ENCODE measurements at regions not wholly inside any gene's neighbourhood (a gene's known extent, or its start where the extent isn't known, plus 50 kb on each side); places are given as distances from the start of the nearest gene placed in this dataset.

DNA sequence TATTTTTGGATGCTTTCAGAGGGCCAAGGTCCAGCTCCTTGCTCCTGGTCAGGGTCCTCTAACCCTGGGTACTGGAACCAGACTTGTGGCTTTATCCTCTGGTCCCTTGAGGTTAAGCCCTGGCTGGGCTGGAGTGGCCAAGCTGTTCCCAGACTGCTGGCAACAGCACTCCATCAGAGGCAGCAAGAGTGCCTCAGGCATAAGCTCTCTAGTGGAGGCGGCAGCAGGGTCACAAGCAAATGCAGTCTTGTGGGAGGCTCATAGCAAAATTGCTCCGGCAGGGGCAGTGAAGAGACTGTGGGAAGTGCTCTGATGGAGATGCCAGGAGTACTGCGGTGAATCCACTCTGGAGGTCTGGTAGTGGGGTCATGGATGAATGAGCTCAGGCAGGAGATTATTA lies 128.9 kb upstream of the OTOS start:
- Histone ChIP-seq H3K4me1 (ENCODE audit: control insufficient read depth, insufficient read depth, low read length) (no peaks in the 10 kb centered on the region), H3K9me3 (replicated peaks; ENCODE audit: low read length) (peaks cover 8% of the 10 kb centered on the region), H3K4me3 (ENCODE audit: low read length) (no peak overlapping the region), H3K4me2 (ENCODE audit: low read length) (no peak overlapping the region), H3K36me3 (ENCODE audit: insufficient read depth, low read length) (no peaks in the 10 kb centered on the region), H3K9ac (ENCODE audit: low read depth, low read length) (no peak overlapping the region), H3K27me3 (ENCODE audit: control insufficient read depth, insufficient read depth, low read length) (peaks cover 58% of the 10 kb centered on the region)

DNA sequence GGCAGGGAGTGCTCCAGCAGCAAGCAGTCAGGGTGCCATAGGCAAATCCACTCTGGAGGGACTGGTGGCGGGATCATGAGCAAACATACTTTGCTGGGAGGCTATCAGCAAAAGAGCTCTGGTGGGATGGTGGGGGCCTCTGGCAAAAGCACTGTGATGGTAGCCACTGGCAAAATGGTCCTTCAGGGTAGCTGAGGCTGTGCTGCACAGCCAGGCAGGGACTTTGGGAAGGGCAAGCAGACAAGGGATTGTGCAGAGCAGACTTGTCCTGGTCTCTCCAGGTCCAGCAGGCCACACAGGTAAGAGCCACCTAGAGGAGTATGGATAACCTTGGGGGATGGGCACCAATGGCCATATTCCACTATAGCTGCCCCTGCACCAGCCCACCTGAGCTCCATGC lies 129.4 kb upstream of the OTOS start:
- Histone ChIP-seq H3K9me3 (replicated peaks; ENCODE audit: low read length) (peaks cover 8% of the 10 kb centered on the region), H3K4me2 (ENCODE audit: low read length) (no peak overlapping the region), H3K4me1 (ENCODE audit: control insufficient read depth, insufficient read depth, low read length) (no peaks in the 10 kb centered on the region), H3K27me3 (ENCODE audit: control insufficient read depth, insufficient read depth, low read length) (peaks cover 58% of the 10 kb centered on the region), H3K36me3 (ENCODE audit: insufficient read depth, low read length) (no peaks in the 10 kb centered on the region), H3K4me3 (ENCODE audit: low read length) (no peak overlapping the region), H3K9ac (ENCODE audit: low read depth, low read length) (no peak overlapping the region)

GRCh38 chr2:240271716-240272341 lies 131.4 kb upstream of the OTOS start:
- Histone ChIP-seq H3K9me3 (replicated peaks; ENCODE audit: low read length) (peaks cover 8% of the 10 kb centered on the region), H3K36me3 (ENCODE audit: insufficient read depth, low read length) (no peaks in the 10 kb centered on the region), H3K27me3 (ENCODE audit: control insufficient read depth, insufficient read depth, low read length) (peaks cover 52% of the 10 kb centered on the region), H3K4me1 (ENCODE audit: control insufficient read depth, insufficient read depth, low read length) (peaks cover 1% of the 10 kb centered on the region), H3K9ac (ENCODE audit: low read depth, low read length) (no peak overlapping the region), H3K4me3 (ENCODE audit: low read length) (no peak overlapping the region), H3K4me2 (ENCODE audit: low read length) (no peak overlapping the region)

DNA sequence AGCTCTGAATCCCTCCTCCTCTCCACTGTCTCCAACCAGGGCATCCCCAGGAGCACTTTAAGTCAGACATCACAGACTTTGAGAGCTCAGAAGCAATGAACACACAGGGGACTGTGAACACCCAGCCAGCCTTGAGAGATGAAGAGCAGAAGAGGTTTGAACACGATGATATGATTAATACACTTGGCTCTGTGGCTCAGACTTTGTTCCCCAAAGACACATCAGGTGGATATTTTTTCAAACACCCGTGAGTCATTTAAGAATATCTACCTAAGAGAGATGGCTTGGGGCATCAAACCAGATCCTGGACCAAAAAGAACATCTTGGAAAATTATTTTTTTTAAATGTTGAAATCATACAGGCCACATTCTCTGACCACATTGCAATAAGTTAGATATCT lies 134.9 kb upstream of the OTOS start:
- Histone ChIP-seq H3K36me3 (ENCODE audit: insufficient read depth, low read length) (no peaks in the 10 kb centered on the region), H3K4me3 (ENCODE audit: low read length) (no peak overlapping the region), H3K4me1 (ENCODE audit: control insufficient read depth, insufficient read depth, low read length) (peaks cover 23% of the 10 kb centered on the region), H3K27me3 (ENCODE audit: control insufficient read depth, insufficient read depth, low read length) (peaks cover 25% of the 10 kb centered on the region), H3K9me3 (replicated peaks; ENCODE audit: low read length) (peaks cover 8% of the 10 kb centered on the region), H3K4me2 (ENCODE audit: low read length) (no peak overlapping the region), H3K9ac (ENCODE audit: low read depth, low read length) (no peak overlapping the region)

GRCh38 chr2:240277073-240277806 lies 136.8 kb upstream of the OTOS start:
- no peaks in the 10 kb centered on the region for H3K36me3 ChIP-seq (ENCODE audit: insufficient read depth, low read length)
- peaks cover 23% of the 10 kb centered on the region for H3K4me1 ChIP-seq (ENCODE audit: control insufficient read depth, insufficient read depth, low read length)
- H3K4me3 ChIP-seq (ENCODE audit: low read length): no peak overlapping the region
- peaks cover 23% of the 10 kb centered on the region for H3K27me3 ChIP-seq (ENCODE audit: control insufficient read depth, insufficient read depth, low read length)
- no peak overlapping the region for H3K9ac ChIP-seq (ENCODE audit: low read depth, low read length)
- H3K4me2 ChIP-seq (ENCODE audit: low read length): no peak overlapping the region
- peaks cover 2% of the 10 kb centered on the region for H3K9me3 ChIP-seq (replicated peaks; ENCODE audit: low read length)

GRCh38 chr2:240277807-240278522 lies 137.5 kb upstream of the OTOS start:
- Histone ChIP-seq H3K4me1 (ENCODE audit: control insufficient read depth, insufficient read depth, low read length) (peaks cover 23% of the 10 kb centered on the region), H3K9me3 (replicated peaks; ENCODE audit: low read length) (no peaks in the 10 kb centered on the region), H3K36me3 (ENCODE audit: insufficient read depth, low read length) (no peaks in the 10 kb centered on the region), H3K9ac (ENCODE audit: low read depth, low read length) (no peak overlapping the region), H3K4me3 (ENCODE audit: low read length) (no peak overlapping the region), H3K27me3 (ENCODE audit: control insufficient read depth, insufficient read depth, low read length) (peaks cover 23% of the 10 kb centered on the region), H3K4me2 (ENCODE audit: low read length) (no peak overlapping the region)

- no peak overlapping the region for H3K4me2 ChIP-seq (ENCODE audit: low read length)
- no peaks in the 10 kb centered on the region for H3K36me3 ChIP-seq (ENCODE audit: insufficient read depth, low read length)
- H3K27me3 ChIP-seq (ENCODE audit: control insufficient read depth, insufficient read depth, low read length): peaks cover 23% of the 10 kb centered on the region
- no peak overlapping the region for H3K9ac ChIP-seq (ENCODE audit: low read depth, low read length)
- H3K4me3 ChIP-seq (ENCODE audit: low read length): no peak overlapping the region
- H3K4me1 ChIP-seq (ENCODE audit: control insufficient read depth, insufficient read depth, low read length): peaks cover 23% of the 10 kb centered on the region
- H3K9me3 ChIP-seq (replicated peaks; ENCODE audit: low read length): no peaks in the 10 kb centered on the region
These were observed 138.2 kb upstream of the OTOS start for GRCh38 chr2:240278661-240279060.

DNA sequence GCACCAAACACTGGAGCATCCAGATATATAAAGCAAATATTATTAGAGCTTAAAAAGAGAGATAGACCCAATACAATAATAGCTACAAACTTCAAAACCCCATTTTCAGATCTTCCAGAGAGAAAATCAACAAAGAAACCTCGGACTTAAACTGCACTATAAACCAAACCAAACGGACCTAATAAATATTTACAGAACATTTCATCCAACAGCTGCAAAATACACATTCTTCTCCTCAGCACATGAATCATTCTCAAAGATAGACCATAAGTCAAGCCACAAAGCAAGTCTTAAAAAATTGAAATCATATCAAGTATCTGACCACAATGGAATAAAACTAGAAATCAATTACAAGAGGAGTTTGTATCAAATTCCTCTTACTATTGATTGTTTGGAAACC lies 140.2 kb upstream of the OTOS start:
- no peak overlapping the region for H3K9ac ChIP-seq (ENCODE audit: low read depth, low read length)
- no peak overlapping the region for H3K4me2 ChIP-seq (ENCODE audit: low read length)
- H3K27me3 ChIP-seq (ENCODE audit: control insufficient read depth, insufficient read depth, low read length): peaks cover 26% of the 10 kb centered on the region
- no peak overlapping the region for H3K4me3 ChIP-seq (ENCODE audit: low read length)
- H3K36me3 ChIP-seq (ENCODE audit: insufficient read depth, low read length): no peaks in the 10 kb centered on the region
- no peaks in the 10 kb centered on the region for H3K9me3 ChIP-seq (replicated peaks; ENCODE audit: low read length)
- peaks cover 23% of the 10 kb centered on the region for H3K4me1 ChIP-seq (ENCODE audit: control insufficient read depth, insufficient read depth, low read length)

GRCh38 chr2:240284503-240285259 lies 144.2 kb upstream of the OTOS start:
- no peak overlapping the region for H3K4me2 ChIP-seq (ENCODE audit: low read length)
- H3K4me3 ChIP-seq (ENCODE audit: low read length): no peak overlapping the region
- H3K9ac ChIP-seq (ENCODE audit: low read depth, low read length): no peak overlapping the region
- H3K4me1 ChIP-seq (ENCODE audit: control insufficient read depth, insufficient read depth, low read length): no peaks in the 10 kb centered on the region
- no peaks in the 10 kb centered on the region for H3K36me3 ChIP-seq (ENCODE audit: insufficient read depth, low read length)
- no peaks in the 10 kb centered on the region for H3K9me3 ChIP-seq (replicated peaks; ENCODE audit: low read length)
- H3K27me3 ChIP-seq (ENCODE audit: control insufficient read depth, insufficient read depth, low read length): peaks cover 39% of the 10 kb centered on the region

DNA sequence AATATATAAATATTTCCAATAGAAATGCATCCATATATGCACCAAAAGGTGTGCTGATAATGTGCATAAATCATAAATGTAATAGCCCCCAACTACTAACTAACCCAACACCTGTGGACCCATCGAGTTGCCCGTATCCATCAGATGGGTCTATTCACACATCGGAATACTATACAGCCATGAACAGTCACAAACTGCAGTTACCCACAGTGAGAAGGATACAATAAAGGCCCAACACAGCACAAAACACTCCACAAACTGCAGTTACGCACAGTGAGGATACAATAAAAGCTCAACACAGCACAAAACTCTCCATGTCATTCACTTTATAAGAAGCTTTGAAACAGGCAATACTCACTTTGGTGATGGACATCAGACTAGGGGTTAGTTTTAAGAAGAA lies 145.3 kb upstream of the OTOS start:
- H3K4me1 ChIP-seq (ENCODE audit: control insufficient read depth, insufficient read depth, low read length): no peaks in the 10 kb centered on the region
- no peaks in the 10 kb centered on the region for H3K36me3 ChIP-seq (ENCODE audit: insufficient read depth, low read length)
- H3K4me2 ChIP-seq (ENCODE audit: low read length): no peak overlapping the region
- H3K9me3 ChIP-seq (replicated peaks; ENCODE audit: low read length): no peaks in the 10 kb centered on the region
- peaks cover 48% of the 10 kb centered on the region for H3K27me3 ChIP-seq (ENCODE audit: control insufficient read depth, insufficient read depth, low read length)
- no peak overlapping the region for H3K4me3 ChIP-seq (ENCODE audit: low read length)
- no peak overlapping the region for H3K9ac ChIP-seq (ENCODE audit: low read depth, low read length)

DNA sequence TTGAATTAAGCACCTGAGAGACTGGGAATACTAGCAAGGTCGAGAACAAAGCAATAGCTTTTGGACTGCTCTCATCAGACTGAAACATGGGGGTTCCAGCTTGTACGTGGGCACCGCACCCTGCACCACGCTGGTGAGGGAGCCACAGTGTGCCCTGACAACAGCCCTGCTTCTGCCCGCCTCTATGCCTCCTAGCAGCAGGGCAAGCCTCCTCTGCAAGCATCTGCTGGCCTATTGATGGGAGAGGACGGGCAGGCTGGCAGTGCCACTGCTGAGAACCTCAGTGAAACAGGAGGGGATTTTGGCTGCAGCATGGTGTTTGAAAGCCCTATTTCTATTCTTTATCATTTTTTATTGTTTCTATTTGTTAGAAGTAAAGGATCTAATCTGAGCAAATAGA lies 146.1 kb upstream of the OTOS start:
- Histone ChIP-seq H3K9ac (ENCODE audit: low read depth, low read length) (no peak overlapping the region), H3K27me3 (ENCODE audit: control insufficient read depth, insufficient read depth, low read length) (peaks cover 57% of the 10 kb centered on the region), H3K4me2 (ENCODE audit: low read length) (no peak overlapping the region), H3K9me3 (replicated peaks; ENCODE audit: low read length) (no peaks in the 10 kb centered on the region), H3K4me1 (ENCODE audit: control insufficient read depth, insufficient read depth, low read length) (no peaks in the 10 kb centered on the region), H3K36me3 (ENCODE audit: insufficient read depth, low read length) (no peaks in the 10 kb centered on the region), H3K4me3 (ENCODE audit: low read length) (no peak overlapping the region)

Measured in skeletal muscle satellite cell (primary cell).